ENCODE measurements at regions not wholly inside any gene's neighbourhood (a gene's known extent, or its start where the extent isn't known, plus 50 kb on each side); places are given as distances from the start of the nearest gene placed in this dataset.

- Histone ChIP-seq H3K27me3 (ENCODE audit: control insufficient read depth, insufficient read depth, low read length) (no peaks in the 10 kb centered on the region), H3K9me3 (replicated peaks; ENCODE audit: control insufficient read depth, low read depth, low read length) (peaks cover 8% of the 10 kb centered on the region), H3K4me3 (ENCODE audit: low read length) (no peak overlapping the region), H3K36me3 (ENCODE audit: control insufficient read depth, insufficient read depth, low read length) (no peaks in the 10 kb centered on the region), H3K4me1 (ENCODE audit: control insufficient read depth, insufficient read depth, low read length) (no peaks in the 10 kb centered on the region), H3K27ac (ENCODE audit: low read length) (no peak overlapping the region)
- DNase-seq = no peak
- WGBS (ENCODE audit: insufficient coverage) = no CpG with 5 or more reads among the region's 2 CpGs
These were observed 422.9 kb downstream of the TMEM161B start for GRCh38 chr5:87845734-87846133.

- no peaks in the 10 kb centered on the region for H3K27me3 ChIP-seq (ENCODE audit: control insufficient read depth, insufficient read depth, low read length)
- H3K9me3 ChIP-seq (replicated peaks; ENCODE audit: control insufficient read depth, low read depth, low read length) = peaks cover 12% of the 10 kb centered on the region
- H3K4me1 ChIP-seq (ENCODE audit: control insufficient read depth, insufficient read depth, low read length) = no peaks in the 10 kb centered on the region
- no peaks in the 10 kb centered on the region for H3K36me3 ChIP-seq (ENCODE audit: control insufficient read depth, insufficient read depth, low read length)
- 75% methylated on average over 2 of the region's 4 CpGs for WGBS (ENCODE audit: insufficient coverage)
- no peak overlapping the region for H3K27ac ChIP-seq (ENCODE audit: low read length)
- no peak for DNase-seq
- H3K4me3 ChIP-seq (ENCODE audit: low read length) = no peak overlapping the region
These were observed 423.8 kb downstream of the TMEM161B start for GRCh38 chr5:87844866-87845265.

- Histone ChIP-seq H3K4me3 (ENCODE audit: low read length) (no peak overlapping the region), H3K27me3 (ENCODE audit: control insufficient read depth, insufficient read depth, low read length) (no peaks in the 10 kb centered on the region), H3K9me3 (replicated peaks; ENCODE audit: control insufficient read depth, low read depth, low read length) (peaks cover 12% of the 10 kb centered on the region), H3K4me1 (ENCODE audit: control insufficient read depth, insufficient read depth, low read length) (no peaks in the 10 kb centered on the region), H3K36me3 (ENCODE audit: control insufficient read depth, insufficient read depth, low read length) (no peaks in the 10 kb centered on the region), H3K27ac (ENCODE audit: low read length) (no peak overlapping the region)
- 100% methylated on average over 1 of the region's 1 CpG for WGBS (ENCODE audit: insufficient coverage)
- no peak for DNase-seq
These were observed 424.2 kb downstream of the TMEM161B start for GRCh38 chr5:87844449-87844848.

GRCh38 chr5:87836696-87837095, 424.0 kb upstream of the CCNH start:
- no CpG with 5 or more reads among the region's 1 CpG for WGBS (ENCODE audit: insufficient coverage)
- H3K27ac ChIP-seq (ENCODE audit: low read length) = no peak overlapping the region
- H3K27me3 ChIP-seq (ENCODE audit: control insufficient read depth, insufficient read depth, low read length) = no peaks in the 10 kb centered on the region
- peaks cover 16% of the 10 kb centered on the region for H3K9me3 ChIP-seq (replicated peaks; ENCODE audit: control insufficient read depth, low read depth, low read length)
- no peak overlapping the region for H3K4me3 ChIP-seq (ENCODE audit: low read length)
- no peaks in the 10 kb centered on the region for H3K36me3 ChIP-seq (ENCODE audit: control insufficient read depth, insufficient read depth, low read length)
- no peak for DNase-seq
- no peaks in the 10 kb centered on the region for H3K4me1 ChIP-seq (ENCODE audit: control insufficient read depth, insufficient read depth, low read length)

- Histone ChIP-seq H3K4me1 (ENCODE audit: control insufficient read depth, insufficient read depth, low read length) (no peaks in the 10 kb centered on the region), H3K27me3 (ENCODE audit: control insufficient read depth, insufficient read depth, low read length) (no peaks in the 10 kb centered on the region), H3K27ac (ENCODE audit: low read length) (no peak overlapping the region), H3K36me3 (ENCODE audit: control insufficient read depth, insufficient read depth, low read length) (no peaks in the 10 kb centered on the region), H3K9me3 (replicated peaks; ENCODE audit: control insufficient read depth, low read depth, low read length) (peaks cover 6% of the 10 kb centered on the region), H3K4me3 (ENCODE audit: low read length) (no peak overlapping the region)
- no CpG with 5 or more reads among the region's 2 CpGs for WGBS (ENCODE audit: insufficient coverage)
- no peak for DNase-seq
These were observed 418.8 kb upstream of the CCNH start for GRCh38 chr5:87831499-87831898.

- no peaks in the 10 kb centered on the region for H3K4me1 ChIP-seq (ENCODE audit: control insufficient read depth, insufficient read depth, low read length)
These were observed 416.5 kb upstream of the CCNH start for GRCh38 chr5:87829217-87829551.

GRCh38 chr5:87828545-87829216, 416.0 kb upstream of the CCNH start:
- Histone ChIP-seq H3K4me1 (ENCODE audit: control insufficient read depth, insufficient read depth, low read length) (no peaks in the 10 kb centered on the region), H3K9me3 (replicated peaks; ENCODE audit: control insufficient read depth, low read depth, low read length) (peaks cover 6% of the 10 kb centered on the region), H3K27ac (ENCODE audit: low read length) (no peak overlapping the region), H3K36me3 (ENCODE audit: control insufficient read depth, insufficient read depth, low read length) (no peaks in the 10 kb centered on the region), H3K27me3 (ENCODE audit: control insufficient read depth, insufficient read depth, low read length) (no peaks in the 10 kb centered on the region), H3K4me3 (ENCODE audit: low read length) (no peak overlapping the region)
- 86% methylated on average over 1 of the region's 2 CpGs for WGBS (ENCODE audit: insufficient coverage)
- DNase-seq = no peak

More at GRCh38 chr5:87829217-87829551, 416.5 kb upstream of the CCNH start:
- DNase-seq = peak; percentile 5
- WGBS (ENCODE audit: insufficient coverage) = 70% methylated on average over 2 of the region's 5 CpGs
- H3K4me3 ChIP-seq (ENCODE audit: low read length) = no peak overlapping the region
- H3K9me3 ChIP-seq (replicated peaks; ENCODE audit: control insufficient read depth, low read depth, low read length) = peaks cover 6% of the 10 kb centered on the region
- no peaks in the 10 kb centered on the region for H3K27me3 ChIP-seq (ENCODE audit: control insufficient read depth, insufficient read depth, low read length)
- no peak overlapping the region for H3K27ac ChIP-seq (ENCODE audit: low read length)
- no peaks in the 10 kb centered on the region for H3K36me3 ChIP-seq (ENCODE audit: control insufficient read depth, insufficient read depth, low read length)

- Histone ChIP-seq H3K4me3 (ENCODE audit: low read length) (no peak overlapping the region), H3K27ac (ENCODE audit: low read length) (no peak overlapping the region), H3K4me1 (ENCODE audit: control insufficient read depth, insufficient read depth, low read length) (no peaks in the 10 kb centered on the region), H3K27me3 (ENCODE audit: control insufficient read depth, insufficient read depth, low read length) (no peaks in the 10 kb centered on the region), H3K36me3 (ENCODE audit: control insufficient read depth, insufficient read depth, low read length) (no peaks in the 10 kb centered on the region), H3K9me3 (replicated peaks; ENCODE audit: control insufficient read depth, low read depth, low read length) (peaks cover 3% of the 10 kb centered on the region)
- 75% methylated on average over 6 of the region's 8 CpGs for WGBS (ENCODE audit: insufficient coverage)
- no peak for DNase-seq
These were observed 414.8 kb upstream of the CCNH start for GRCh38 chr5:87827539-87827938.

GRCh38 chr5:87826507-87826906, 413.8 kb upstream of the CCNH start:
- H3K27ac ChIP-seq (ENCODE audit: low read length) = no peak overlapping the region
- 52% methylated on average over 2 of the region's 3 CpGs for WGBS (ENCODE audit: insufficient coverage)

GRCh38 chr5:87825583-87825982, 412.9 kb upstream of the CCNH start:
- no CpG with 5 or more reads among the region's 1 CpG for WGBS (ENCODE audit: insufficient coverage)
- Histone ChIP-seq H3K36me3 (ENCODE audit: control insufficient read depth, insufficient read depth, low read length) (no peaks in the 10 kb centered on the region), H3K4me1 (ENCODE audit: control insufficient read depth, insufficient read depth, low read length) (no peaks in the 10 kb centered on the region), H3K27me3 (ENCODE audit: control insufficient read depth, insufficient read depth, low read length) (no peaks in the 10 kb centered on the region), H3K4me3 (ENCODE audit: low read length) (no peak overlapping the region), H3K27ac (ENCODE audit: low read length) (no peak overlapping the region), H3K9me3 (replicated peaks; ENCODE audit: control insufficient read depth, low read depth, low read length) (no peaks in the 10 kb centered on the region)
- DNase-seq = no peak

More at GRCh38 chr5:87826507-87826906, 413.8 kb upstream of the CCNH start:
- DNase-seq = no peak
- Histone ChIP-seq H3K27me3 (ENCODE audit: control insufficient read depth, insufficient read depth, low read length) (no peaks in the 10 kb centered on the region), H3K4me3 (ENCODE audit: low read length) (no peak overlapping the region), H3K9me3 (replicated peaks; ENCODE audit: control insufficient read depth, low read depth, low read length) (peaks cover under 1% of the 10 kb centered on the region), H3K36me3 (ENCODE audit: control insufficient read depth, insufficient read depth, low read length) (no peaks in the 10 kb centered on the region), H3K4me1 (ENCODE audit: control insufficient read depth, insufficient read depth, low read length) (no peaks in the 10 kb centered on the region)

- Histone ChIP-seq H3K4me3 (ENCODE audit: low read length) (no peak overlapping the region), H3K27me3 (ENCODE audit: control insufficient read depth, insufficient read depth, low read length) (no peaks in the 10 kb centered on the region), H3K36me3 (ENCODE audit: control insufficient read depth, insufficient read depth, low read length) (no peaks in the 10 kb centered on the region), H3K9me3 (replicated peaks; ENCODE audit: control insufficient read depth, low read depth, low read length) (no peaks in the 10 kb centered on the region), H3K27ac (ENCODE audit: low read length) (no peak overlapping the region), H3K4me1 (ENCODE audit: control insufficient read depth, insufficient read depth, low read length) (no peaks in the 10 kb centered on the region)
- DNase-seq = no peak
These were observed 395.1 kb upstream of the CCNH start for GRCh38 chr5:87807783-87808182.

Data from muscle of leg (tissue), 3 donors.